ENCODE measurements at regions not wholly inside any gene's neighbourhood (a gene's known extent, or its start where the extent isn't known, plus 50 kb on each side); places are given as distances from the start of the nearest gene placed in this dataset.
A peak's percentile ranks its signal among the peaks of the same experiment; 100 is the strongest.
"Not testable (repeated sequence)": the region's sequence is repeated elsewhere in the genome, so short reads cannot be mapped to it uniquely, and the experiment has no call there.

- DNase-seq (ENCODE audit: low read depth): no peak
Measured at GRCh38 chr5:1731091-1731639, 68.5 kb downstream of the MRPL36 start.

GRCh38 chr5:1730487-1730847 lies 69.2 kb downstream of the MRPL36 start:
- DNase-seq (ENCODE audit: low read depth): no peak

- DNase-seq (ENCODE audit: low read depth): no peak
Measured at GRCh38 chr5:1729641-1730486, 69.8 kb downstream of the MRPL36 start.

GRCh38 chr5:1728846-1729245 lies 70.8 kb downstream of the MRPL36 start:
- DNase-seq (ENCODE audit: low read depth): no peak

- DNase-seq (ENCODE audit: low read depth): no peak
Measured at GRCh38 chr5:1727571-1727970, 72.1 kb downstream of the MRPL36 start.

GRCh38 chr5:1726956-1727355 lies 72.7 kb downstream of the MRPL36 start:
- no peak for DNase-seq (ENCODE audit: low read depth)

GRCh38 chr5:1726469-1726865 lies 73.2 kb downstream of the MRPL36 start:
- DNase-seq (ENCODE audit: low read depth): no peak

GRCh38 chr5:1725641-1726468 lies 73.8 kb downstream of the MRPL36 start:
- DNase-seq (ENCODE audit: low read depth): no peak

GRCh38 chr5:1724822-1725602 lies 74.6 kb downstream of the MRPL36 start:
- DNase-seq (ENCODE audit: low read depth): no peak

GRCh38 chr5:1723957-1724821 lies 75.4 kb downstream of the MRPL36 start:
- no peak for DNase-seq (ENCODE audit: low read depth)

- DNase-seq (ENCODE audit: low read depth): no peak
Measured at GRCh38 chr5:1723476-1723875, 76.2 kb downstream of the MRPL36 start.

GRCh38 chr5:1722877-1723276 lies 76.8 kb downstream of the MRPL36 start:
- DNase-seq (ENCODE audit: low read depth): no peak

- no peak for DNase-seq (ENCODE audit: low read depth)
Measured at GRCh38 chr5:1720396-1721110, 79.1 kb downstream of the MRPL36 start.

- no peak for DNase-seq (ENCODE audit: low read depth)
Measured at GRCh38 chr5:1719860-1720259, 79.8 kb downstream of the MRPL36 start.

- peak; percentile 17 for DNase-seq (ENCODE audit: low read depth)
Measured at GRCh38 chr5:1718669-1719068, 81.0 kb downstream of the MRPL36 start.

GRCh38 chr5:1710091-1710490 lies 89.5 kb downstream of the MRPL36 start:
- DNase-seq (ENCODE audit: low read depth): not testable (repeated sequence)

- no peak for DNase-seq (ENCODE audit: low read depth)
Measured at GRCh38 chr5:1709171-1709803, 90.3 kb downstream of the MRPL36 start.

GRCh38 chr5:1708592-1709141 lies 91.0 kb downstream of the MRPL36 start:
- no peak for DNase-seq (ENCODE audit: low read depth)

- no peak for DNase-seq (ENCODE audit: low read depth)
Measured at GRCh38 chr5:1707467-1707866, 92.2 kb downstream of the MRPL36 start.
